ENCODE measurements at regions not wholly inside any gene's neighbourhood (a gene's known extent, or its start where the extent isn't known, plus 50 kb on each side); places are given as distances from the start of the nearest gene placed in this dataset.

- TF ChIP-seq SIN3A (IDR thresholded peaks at IDR 0.05; ENCODE audit: borderline replicate concordance, insufficient read depth, low read depth, low read length), result no peak
- TF ChIP-seq CTCF (IDR thresholded peaks at IDR 0.05), result no peak
- TF ChIP-seq REST (IDR thresholded peaks at IDR 0.05; ENCODE audit: insufficient read depth in 1 of 2, low read depth in 2 of 2, low read length in 1 of 2), result no peak
- TF ChIP-seq TCF7L2 (IDR thresholded peaks at IDR 0.05; ENCODE audit: low read depth, low read length), result no peak
- no peak for TF ChIP-seq POLR2AphosphoS5 (IDR thresholded peaks at IDR 0.05; ENCODE audit: low read depth, low read length)
- in situ Hi-C loops (cut with HindIII; ENCODE audit: low pct_unique_long_range_greater_than_20kb, low sequenced_read_pairs), result no loop called here
- intact Hi-C loops (cut with micrococcal nuclease; ENCODE audit: unreplicated experiment), result no loop called here
- CTCF ChIA-PET, result no interaction called here
- ATAC-seq (no peak), DNase-seq (ENCODE audit: low read depth, low spot score) (no peak)
- Histone ChIP-seq H3K27ac (ENCODE audit: low read length) (no peak overlapping the region), H3K4me1 (ENCODE audit: control insufficient read depth, insufficient read depth, low read length) (no peaks in the 10 kb centered on the region), H3K27me3 (ENCODE audit: control insufficient read depth, insufficient read depth, low read length) (no peaks in the 10 kb centered on the region), H3K9me3 (ENCODE audit: control insufficient read depth, insufficient read depth, low read depth, low read length) (no peaks in the 10 kb centered on the region), H3K36me3 (ENCODE audit: control insufficient read depth, insufficient read depth, low read length) (no peaks in the 10 kb centered on the region; the same call in 1 of the 2 replicates), H3K4me3 (ENCODE audit: low read depth in 2 of 2, low read length in 2 of 2) (no peak overlapping the region)
- BruUV-seq (replicated peaks), result no TSS peak
- POLR2A ChIA-PET, result no interaction called here
These were observed 475.7 kb downstream of the TMEM232 start for GRCh38 chr5:110250755-110251154.

GRCh38 chr5:110251366-110251765 lies 475.1 kb downstream of the TMEM232 start:
- no peak for ATAC-seq
- H3K9me3 ChIP-seq (ENCODE audit: control insufficient read depth, insufficient read depth, low read depth, low read length), result no peaks in the 10 kb centered on the region
- ChIA-PET POLR2A (no interaction called here), CTCF (no interaction called here)
- BruUV-seq (replicated peaks), result no TSS peak
- no peak for DNase-seq (ENCODE audit: low read depth, low spot score)
- intact Hi-C loops (cut with micrococcal nuclease; ENCODE audit: unreplicated experiment) (no loop called here), in situ Hi-C loops (cut with HindIII; ENCODE audit: low pct_unique_long_range_greater_than_20kb, low sequenced_read_pairs) (no loop called here)
- H3K27me3 ChIP-seq (ENCODE audit: control insufficient read depth, insufficient read depth, low read length), result no peaks in the 10 kb centered on the region
- H3K36me3 ChIP-seq (ENCODE audit: control insufficient read depth, insufficient read depth, low read length), result no peaks in the 10 kb centered on the region; the same call in 1 of the 2 replicates
- H3K4me1 ChIP-seq (ENCODE audit: control insufficient read depth, insufficient read depth, low read length), result no peaks in the 10 kb centered on the region
- no peak overlapping the region for H3K4me3 ChIP-seq (ENCODE audit: low read depth in 2 of 2, low read length in 2 of 2)
- TF ChIP-seq SIN3A (IDR thresholded peaks at IDR 0.05; ENCODE audit: borderline replicate concordance, insufficient read depth, low read depth, low read length) (no peak), POLR2AphosphoS5 (IDR thresholded peaks at IDR 0.05; ENCODE audit: low read depth, low read length) (no peak), REST (IDR thresholded peaks at IDR 0.05; ENCODE audit: insufficient read depth in 1 of 2, low read depth in 2 of 2, low read length in 1 of 2) (no peak), CTCF (IDR thresholded peaks at IDR 0.05) (no peak), TCF7L2 (IDR thresholded peaks at IDR 0.05; ENCODE audit: low read depth, low read length) (no peak)
- H3K27ac ChIP-seq (ENCODE audit: low read length), result no peak overlapping the region

Data from Panc1 (cell line).